CD14-positive monocyte (primary cell): ENCODE measurements at regions not wholly inside any gene's neighbourhood (a gene's known extent, or its start where the extent isn't known, plus 50 kb on each side); places are given as distances from the start of the nearest gene placed in this dataset.

ENCODE experiments used
- DNase-seq, 3 donors: peaks; one replicate each; pipeline ENCODE4 v3.0.0-alpha.2; 2011 to 2022
- H2AFZ ChIP-seq: 2 replicates; pipeline ENCODE4 v1.6.0; 2012; ENCODE audit warnings: mild to moderate bottlenecking, low read depth, low read length, inconsistent platforms; ENCODE audit not compliant: insufficient read depth, poor library complexity, severe bottlenecking
- H3K27ac ChIP-seq, 2 donors: 1 replicate in 1 of 2; 2 replicates in 1 of 2; pipeline ENCODE4 v1.5.1; 2012 to 2013; ENCODE audit warnings: low read length in 2 of 2, control low read depth in 1 of 2, inconsistent platforms in 1 of 2, low read depth in 1 of 2, mild to moderate bottlenecking in 1 of 2
- H3K27me3 ChIP-seq, 2 donors: one replicate each; pipeline versions ENCODE4 v1.6.0 to v1.6.1; 2011 to 2013; ENCODE audit warnings: low read length in 2 of 2; ENCODE audit not compliant: control insufficient read depth in 2 of 2, insufficient read depth in 2 of 2
- H3K36me3 ChIP-seq, 2 donors: replicated peaks in 1 of 2; 1 replicate in 1 of 2; 2 replicates in 1 of 2; pipeline versions ENCODE4 v1.5.1 to v1.6.1; 2012 to 2013; ENCODE audit warnings: low read length in 2 of 2, control low read depth in 1 of 2, inconsistent platforms in 1 of 2, mild to moderate bottlenecking in 1 of 2; ENCODE audit not compliant: insufficient read depth in 2 of 2, control insufficient read depth in 1 of 2
- H3K4me1 ChIP-seq, 2 donors: 1 replicate in 1 of 2; 2 replicates in 1 of 2; pipeline versions ENCODE4 v1.5.1 to v1.6.1; 2012 to 2013; ENCODE audit warnings: low read length in 2 of 2, control low read depth in 1 of 2, inconsistent platforms in 1 of 2, mild to moderate bottlenecking in 1 of 2, moderate library complexity in 1 of 2; ENCODE audit not compliant: insufficient read depth in 2 of 2, control insufficient read depth in 1 of 2
- H3K4me2 ChIP-seq: replicated peaks from 2 replicates; pipeline ENCODE3; 2012; ENCODE audit warnings: low read length, moderate library complexity, mild to moderate bottlenecking; ENCODE audit not compliant: poor library complexity, severe bottlenecking; ENCODE audit errors: extremely low read depth
- H3K4me3 ChIP-seq, 3 experiments: fragments of 200-600 bp in 1 of 3; sonication (generic) in 1 of 3; replicated peaks in 1 of 3; 1 replicate in 2 of 3; 2 replicates in 1 of 3; pipeline ENCODE4 v1.5.1; 2011 to 2013; ENCODE audit warnings: low read length in 3 of 3, mild to moderate bottlenecking in 3 of 3, control low read depth in 2 of 3, low read depth in 2 of 3, inconsistent platforms in 1 of 3, moderate library complexity in 1 of 3
- H3K79me2 ChIP-seq: 2 replicates; pipeline ENCODE4 v1.6.0; 2012; ENCODE audit warnings: mild to moderate bottlenecking, control low read depth, inconsistent platforms, low read length, moderate library complexity; ENCODE audit not compliant: insufficient read depth
- H3K9ac ChIP-seq: 2 replicates; pipeline ENCODE4 v1.6.0; 2017; ENCODE audit warnings: low read length, mild to moderate bottlenecking; ENCODE audit not compliant: insufficient read depth, poor library complexity, severe bottlenecking
- H3K9me3 ChIP-seq, 2 donors: replicated peaks in 1 of 2; 1 replicate in 1 of 2; 2 replicates in 1 of 2; pipeline versions ENCODE4 v1.5.1 to v1.6.1; 2012 to 2013; ENCODE audit warnings: low read length in 2 of 2, control low read depth in 1 of 2; ENCODE audit not compliant: control insufficient read depth in 1 of 2, insufficient read depth in 1 of 2
- H4K20me1 ChIP-seq: 2 replicates; pipeline ENCODE4 v1.6.0; 2012; ENCODE audit warnings: mild to moderate bottlenecking, low read length, control low read depth, moderate library complexity; ENCODE audit not compliant: insufficient read depth
- H3K27ac Mint-ChIP-seq, 7 donors: one replicate each; pipeline ENCODE4 v1.8.0; 2020; ENCODE audit warnings: mild to moderate bottlenecking in 7 of 7, mixed read lengths in 7 of 7, moderate library complexity in 6 of 7, inconsistent platforms in 2 of 7
- H3K27me3 Mint-ChIP-seq, 3 donors: one replicate each; pipeline ENCODE4 v1.8.0; 2021 to 2022; ENCODE audit warnings: low read depth in 3 of 3, mild to moderate bottlenecking in 3 of 3, mixed read lengths in 3 of 3, moderate library complexity in 3 of 3, inconsistent platforms in 1 of 3
- H3K36me3 Mint-ChIP-seq, 2 donors: one replicate each; pipeline ENCODE4 v1.8.0; 2020; ENCODE audit warnings: mixed read lengths in 2 of 2, inconsistent platforms in 1 of 2, mild to moderate bottlenecking in 1 of 2
- H3K4me1 Mint-ChIP-seq: one replicate; pipeline ENCODE4 v1.8.0; 2020; ENCODE audit warnings: mild to moderate bottlenecking, mixed read lengths
- H3K4me3 Mint-ChIP-seq, 2 donors: one replicate each; pipeline ENCODE4 v1.8.0; 2020; ENCODE audit warnings: mild to moderate bottlenecking in 2 of 2, mixed read lengths in 2 of 2, moderate library complexity in 1 of 2
- H3K9me3 Mint-ChIP-seq, 7 donors: one replicate each; pipeline ENCODE4 v1.8.0; 2020 to 2022; ENCODE audit warnings: mixed read lengths in 7 of 7, mild to moderate bottlenecking in 6 of 7, moderate library complexity in 6 of 7, inconsistent platforms in 2 of 7
- CTCF ChIP-seq: fragments of 200-600 bp; IDR thresholded peaks from one replicate; pipeline ENCODE4 v1.8.0; 2022; ENCODE audit warnings: antibody characterized with exemption, mild to moderate bottlenecking
- WGBS: methylation state at CpG from one replicate; pipeline ENCODE4 v1.1.5; 2013; ENCODE audit warnings: missing lambda C conversion rate; ENCODE audit not compliant: insufficient coverage; 5-methylcytosine and 5-hydroxymethylcytosine counted together
- intact Hi-C, 2 donors: fragments of 100-400 bp; cut with micrococcal nuclease; formaldehyde crosslinking; loops; one replicate each; pipeline versions ENCODE4 v1.15.0 to v1.15.1; 2023

- no peaks in the 10 kb centered on the region for H3K4me1 ChIP-seq
- Mint-ChIP-seq H3K27me3 (no peaks in the 10 kb centered on the region), H3K4me3 (no peak overlapping the region), H3K36me3 (no peaks in the 10 kb centered on the region), H3K27ac (no peak overlapping the region), H3K9me3 (no peaks in the 10 kb centered on the region), H3K4me1 (no peaks in the 10 kb centered on the region)
- H3K9ac ChIP-seq: no peak overlapping the region
- intact Hi-C loops: no loop called here
- no peaks in the 10 kb centered on the region for H3K36me3 ChIP-seq
- H3K27me3 ChIP-seq: no peaks in the 10 kb centered on the region
- H2AFZ ChIP-seq: no peak overlapping the region
- no CpG with 5 or more reads among the region's 1 CpG for WGBS
- TF ChIP-seq CTCF: no peak
- no peak overlapping the region for H3K27ac ChIP-seq
- H4K20me1 ChIP-seq: no peaks in the 10 kb centered on the region
- DNase-seq: no peak
- H3K4me3 ChIP-seq: no peak overlapping the region
- H3K9me3 ChIP-seq: no peaks in the 10 kb centered on the region
- H3K4me2 ChIP-seq: no peak overlapping the region
- no peaks in the 10 kb centered on the region for H3K79me2 ChIP-seq
Observed at GRCh38 chr5:57774439-57774838, 291.8 kb upstream of the ACTBL2 start.

GRCh38 chr5:57772512-57772911 is 289.9 kb upstream of the ACTBL2 start:
- H3K27me3 Mint-ChIP-seq: peaks cover 0 to 1% (median 0%) of the 10 kb centered on the region in 3 donors
- Histone ChIP-seq H2AFZ (no peak overlapping the region), H4K20me1 (no peaks in the 10 kb centered on the region), H3K79me2 (no peaks in the 10 kb centered on the region), H3K9me3 (no peaks in the 10 kb centered on the region), H3K36me3 (no peaks in the 10 kb centered on the region), H3K4me1 (no peaks in the 10 kb centered on the region), H3K27ac (no peak overlapping the region), H3K4me2 (no peak overlapping the region), H3K9ac (no peak overlapping the region), H3K4me3 (no peak overlapping the region), H3K27me3 (no peaks in the 10 kb centered on the region)
- no peaks in the 10 kb centered on the region for H3K9me3 Mint-ChIP-seq
- no peak for TF ChIP-seq CTCF
- intact Hi-C loops: no loop called here
- H3K27ac Mint-ChIP-seq: no peak overlapping the region
- H3K4me1 Mint-ChIP-seq: no peaks in the 10 kb centered on the region
- H3K36me3 Mint-ChIP-seq: no peaks in the 10 kb centered on the region
- no peak overlapping the region for H3K4me3 Mint-ChIP-seq
- no peak for DNase-seq
